ENCODE measurements at regions not wholly inside any gene's neighbourhood (a gene's known extent, or its start where the extent isn't known, plus 50 kb on each side); places are given as distances from the start of the nearest gene placed in this dataset.

DNA sequence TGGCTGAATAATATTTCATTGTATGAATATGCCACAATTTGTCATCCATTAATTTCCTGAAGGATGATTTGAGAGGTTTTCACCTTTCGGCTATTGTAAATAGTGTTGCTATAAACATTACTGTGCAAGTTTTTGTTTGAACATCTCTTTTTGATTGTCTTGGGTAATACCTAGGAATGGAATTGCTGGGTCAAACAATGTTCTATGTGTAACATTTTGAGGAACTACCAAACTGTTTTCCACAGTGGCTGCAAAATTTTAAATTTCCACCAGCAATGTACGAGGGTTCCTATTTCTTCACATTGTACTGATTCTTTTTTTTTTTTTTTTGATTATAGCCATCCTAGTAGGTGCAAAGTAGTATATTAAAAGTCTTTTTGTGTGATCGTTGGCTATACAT, 63.8 kb upstream of the ANKH start:
- no peak for TF ChIP-seq GATA2 (IDR thresholded peaks at IDR 0.05; ENCODE audit: low read depth, low read length)
- no peak for TF ChIP-seq GATA3 (IDR thresholded peaks at IDR 0.05; ENCODE audit: low read depth, low read length)
